ENCODE measurements at regions not wholly inside any gene's neighbourhood (a gene's known extent, or its start where the extent isn't known, plus 50 kb on each side); places are given as distances from the start of the nearest gene placed in this dataset.

DNA sequence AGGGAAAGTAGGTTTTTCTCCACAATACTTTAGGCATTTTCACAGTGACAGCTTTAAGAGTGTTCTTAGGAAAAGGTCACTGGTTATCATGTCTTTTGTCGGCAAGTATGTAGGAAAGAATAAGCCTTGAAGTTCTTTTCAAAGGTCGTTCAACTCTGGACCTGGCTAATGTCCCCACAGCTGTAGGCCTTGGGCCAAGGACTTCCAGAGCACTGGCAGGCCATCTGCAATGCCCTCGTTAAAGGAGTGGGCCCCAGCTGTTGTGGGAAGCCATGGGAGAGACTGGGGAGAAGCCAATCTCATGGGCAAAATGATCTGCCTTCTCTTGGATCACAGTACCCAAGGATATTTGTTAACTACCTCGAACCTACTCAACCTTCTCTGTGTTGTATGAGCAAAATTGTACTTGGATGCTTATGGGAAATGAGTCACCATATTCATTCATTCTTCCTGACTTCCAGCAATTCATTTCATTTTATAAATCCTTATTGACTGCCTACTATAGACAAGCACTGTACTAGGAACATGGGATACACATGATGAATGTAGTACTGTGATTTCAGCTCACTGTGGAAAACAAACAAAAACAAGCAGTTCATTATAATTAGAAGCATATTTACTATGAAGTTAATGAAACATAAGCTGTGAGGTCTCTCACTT lies 141.1 kb upstream of the KIT start:
- Histone ChIP-seq H3K27me3 (ENCODE audit: control insufficient read depth, insufficient read depth, low read length, poor library complexity, severe bottlenecking) (no peaks in the 10 kb centered on the region), H3K4me3 (ENCODE audit: low read length) (no peak overlapping the region), H3K9me3 (ENCODE audit: control insufficient read depth, low read length) (peaks cover 10% of the 10 kb centered on the region), H3K9ac (ENCODE audit: extremely low read depth, low read length, poor library complexity, severe bottlenecking) (no peak overlapping the region), H3K4me1 (ENCODE audit: control insufficient read depth, insufficient read depth, low read length) (peaks cover 4% of the 10 kb centered on the region), H3K27ac (ENCODE audit: low read depth, low read length) (no peak overlapping the region), H3K36me3 (ENCODE audit: control insufficient read depth, insufficient read depth, low read length) (no peaks in the 10 kb centered on the region)
- Mint-ChIP-seq H3K4me1 (peaks cover 29% of the 10 kb centered on the region), H3K4me3 (no peak overlapping the region), H3K9me3 (peaks cover 8% of the 10 kb centered on the region), H3K27me3 (ENCODE audit: insufficient read depth) (peaks cover 2% of the 10 kb centered on the region), H3K27ac (no peak overlapping the region), H3K36me3 (ENCODE audit: low read depth) (peaks cover 2% of the 10 kb centered on the region)
- WGBS, 2 experiments (ENCODE audit: insufficient coverage in 1 of 2, insufficient read length in 1 of 2) = 87 to 94% methylated on average over 4 of the region's 4 CpGs
- no peak for DNase-seq
- TF ChIP-seq, protein P1, sequence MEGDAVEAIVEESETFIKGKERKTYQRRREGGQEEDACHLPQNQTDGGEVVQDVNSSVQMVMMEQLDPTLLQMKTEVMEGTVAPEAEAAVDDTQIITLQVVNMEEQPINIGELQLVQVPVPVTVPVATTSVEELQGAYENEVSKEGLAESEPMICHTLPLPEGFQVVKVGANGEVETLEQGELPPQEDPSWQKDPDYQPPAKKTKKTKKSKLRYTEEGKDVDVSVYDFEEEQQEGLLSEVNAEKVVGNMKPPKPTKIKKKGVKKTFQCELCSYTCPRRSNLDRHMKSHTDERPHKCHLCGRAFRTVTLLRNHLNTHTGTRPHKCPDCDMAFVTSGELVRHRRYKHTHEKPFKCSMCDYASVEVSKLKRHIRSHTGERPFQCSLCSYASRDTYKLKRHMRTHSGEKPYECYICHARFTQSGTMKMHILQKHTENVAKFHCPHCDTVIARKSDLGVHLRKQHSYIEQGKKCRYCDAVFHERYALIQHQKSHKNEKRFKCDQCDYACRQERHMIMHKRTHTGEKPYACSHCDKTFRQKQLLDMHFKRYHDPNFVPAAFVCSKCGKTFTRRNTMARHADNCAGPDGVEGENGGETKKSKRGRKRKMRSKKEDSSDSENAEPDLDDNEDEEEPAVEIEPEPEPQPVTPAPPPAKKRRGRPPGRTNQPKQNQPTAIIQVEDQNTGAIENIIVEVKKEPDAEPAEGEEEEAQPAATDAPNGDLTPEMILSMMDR (conservative IDR thresholded peaks at IDR 0.05) = no peak

DNA sequence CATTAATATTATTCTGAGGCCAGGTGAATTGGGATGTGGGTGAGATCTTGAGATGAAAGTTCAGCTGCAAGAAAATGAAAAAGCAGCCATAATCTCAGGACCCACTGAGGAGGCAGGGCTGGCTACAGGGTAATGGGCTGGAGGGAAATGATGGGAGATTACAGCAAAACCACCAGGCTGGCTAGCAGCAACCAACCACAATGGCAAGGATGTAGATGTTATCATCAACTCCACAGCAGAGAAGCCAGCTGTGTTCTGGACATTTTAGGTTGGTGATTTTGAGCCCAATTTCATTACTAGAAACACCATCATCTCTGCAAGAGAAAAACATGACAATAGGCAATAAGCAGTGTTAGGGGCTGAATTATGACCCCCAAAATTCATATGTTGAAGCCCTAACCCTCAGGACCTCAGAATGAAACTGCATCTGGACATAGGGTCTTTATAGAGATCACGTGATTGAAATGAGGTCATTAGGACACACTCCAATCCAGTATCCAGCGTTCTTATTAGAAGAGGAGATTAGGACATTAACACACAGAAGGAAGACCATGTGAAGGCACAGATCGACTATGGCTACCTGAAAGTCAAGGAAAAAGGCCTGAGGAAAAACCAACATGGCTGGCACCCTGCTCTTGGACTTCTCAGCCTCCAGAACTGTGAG lies 139.8 kb upstream of the KIT start:
- H3K4me1 ChIP-seq (ENCODE audit: control insufficient read depth, insufficient read depth, low read length) = peaks cover 4% of the 10 kb centered on the region
- no peak for DNase-seq
- no peak overlapping the region for H3K4me3 ChIP-seq (ENCODE audit: low read length)
- H3K4me3 Mint-ChIP-seq = no peak overlapping the region
- TF ChIP-seq, protein P1 (conservative IDR thresholded peaks at IDR 0.05) = no peak
- H3K27me3 ChIP-seq (ENCODE audit: control insufficient read depth, insufficient read depth, low read length, poor library complexity, severe bottlenecking) = no peaks in the 10 kb centered on the region
- no peaks in the 10 kb centered on the region for H3K36me3 ChIP-seq (ENCODE audit: control insufficient read depth, insufficient read depth, low read length)
- H3K9ac ChIP-seq (ENCODE audit: extremely low read depth, low read length, poor library complexity, severe bottlenecking) = no peak overlapping the region
- peaks cover 22% of the 10 kb centered on the region for H3K4me1 Mint-ChIP-seq
- H3K27ac Mint-ChIP-seq = no peak overlapping the region
- peaks cover 2% of the 10 kb centered on the region for H3K27me3 Mint-ChIP-seq (ENCODE audit: insufficient read depth)
- WGBS, 2 experiments (ENCODE audit: insufficient coverage in 1 of 2, insufficient read length in 1 of 2) = 93 to 100% methylated on average over 2 to 3 of the region's 3 CpGs
- peaks cover 2% of the 10 kb centered on the region for H3K36me3 Mint-ChIP-seq (ENCODE audit: low read depth)
- peaks cover 10% of the 10 kb centered on the region for H3K9me3 ChIP-seq (ENCODE audit: control insufficient read depth, low read length)
- H3K9me3 Mint-ChIP-seq = peaks cover 14% of the 10 kb centered on the region
- no peak overlapping the region for H3K27ac ChIP-seq (ENCODE audit: low read depth, low read length)

DNA sequence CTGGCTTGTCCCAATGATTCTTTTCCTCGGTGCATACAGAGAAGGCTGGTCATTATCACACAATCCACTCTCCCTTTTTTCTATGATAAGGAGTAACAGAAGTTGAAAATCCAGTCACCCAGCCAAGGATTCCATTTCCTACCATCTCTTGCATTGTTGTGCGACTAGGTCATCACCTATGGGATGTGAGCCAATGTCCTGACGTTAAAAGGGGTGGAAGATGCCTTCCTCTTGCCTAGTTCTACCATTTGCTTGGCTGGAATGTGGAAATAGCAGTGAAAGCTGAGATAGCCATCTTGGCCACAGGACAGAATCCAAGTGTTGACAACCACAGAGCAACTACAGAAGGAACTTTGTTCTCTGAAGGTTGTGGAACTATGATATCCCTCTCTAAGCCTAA lies 132.2 kb upstream of the KIT start:
- H3K9me3 Mint-ChIP-seq = peaks cover 9% of the 10 kb centered on the region
- H3K4me1 ChIP-seq (ENCODE audit: control insufficient read depth, insufficient read depth, low read length) = no peaks in the 10 kb centered on the region
- no peaks in the 10 kb centered on the region for H3K36me3 Mint-ChIP-seq (ENCODE audit: low read depth)
- no peak overlapping the region for H3K4me3 Mint-ChIP-seq
- H3K27me3 ChIP-seq (ENCODE audit: control insufficient read depth, insufficient read depth, low read length, poor library complexity, severe bottlenecking) = no peaks in the 10 kb centered on the region
- H3K9me3 ChIP-seq (ENCODE audit: control insufficient read depth, low read length) = no peaks in the 10 kb centered on the region
- H3K9ac ChIP-seq (ENCODE audit: extremely low read depth, low read length, poor library complexity, severe bottlenecking) = no peak overlapping the region
- H3K4me3 ChIP-seq (ENCODE audit: low read length) = no peak overlapping the region
- no peak for DNase-seq
- TF ChIP-seq, protein P1 (conservative IDR thresholded peaks at IDR 0.05) = no peak
- peaks cover 25% of the 10 kb centered on the region for H3K4me1 Mint-ChIP-seq
- 82 to 90% methylated on average over 3 of the region's 3 CpGs for WGBS, 2 experiments (ENCODE audit: insufficient coverage in 1 of 2, insufficient read length in 1 of 2)
- no peaks in the 10 kb centered on the region for H3K36me3 ChIP-seq (ENCODE audit: control insufficient read depth, insufficient read depth, low read length)
- H3K27me3 Mint-ChIP-seq (ENCODE audit: insufficient read depth) = no peaks in the 10 kb centered on the region
- H3K27ac ChIP-seq (ENCODE audit: low read depth, low read length) = no peak overlapping the region
- no peak overlapping the region for H3K27ac Mint-ChIP-seq

Measured in endodermal cell (in vitro differentiated cells).